Inflammatory macrophage (primary cell): ENCODE measurements at regions not wholly inside any gene's neighbourhood (a gene's known extent, or its start where the extent isn't known, plus 50 kb on each side); places are given as distances from the start of the nearest gene placed in this dataset.

ENCODE experiments used
- DNase-seq, 2 donors: peaks; one replicate each; pipeline ENCODE4 v3.0.0-alpha.2; 2020 to 2022

DNA sequence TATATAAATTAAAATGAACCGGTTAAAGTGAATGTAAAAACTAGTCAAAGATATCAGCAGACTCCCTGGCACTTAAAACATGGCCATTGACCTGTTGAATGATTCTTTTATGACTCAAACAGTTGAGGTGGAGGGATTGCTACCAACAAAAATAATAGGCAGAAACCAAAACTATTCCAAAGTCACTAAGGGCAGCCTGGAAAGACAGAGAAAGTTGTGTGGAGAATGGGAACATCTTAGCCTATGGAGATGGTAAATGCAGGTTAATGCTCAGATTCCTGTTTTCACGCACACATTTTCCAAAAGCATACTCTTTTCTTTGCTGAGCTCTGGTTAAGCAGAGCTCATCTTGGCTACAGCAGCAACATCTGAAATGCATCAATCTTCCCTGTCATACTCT lies 553.5 kb downstream of the HACE1 start:
- DNase-seq: no peak

DNA sequence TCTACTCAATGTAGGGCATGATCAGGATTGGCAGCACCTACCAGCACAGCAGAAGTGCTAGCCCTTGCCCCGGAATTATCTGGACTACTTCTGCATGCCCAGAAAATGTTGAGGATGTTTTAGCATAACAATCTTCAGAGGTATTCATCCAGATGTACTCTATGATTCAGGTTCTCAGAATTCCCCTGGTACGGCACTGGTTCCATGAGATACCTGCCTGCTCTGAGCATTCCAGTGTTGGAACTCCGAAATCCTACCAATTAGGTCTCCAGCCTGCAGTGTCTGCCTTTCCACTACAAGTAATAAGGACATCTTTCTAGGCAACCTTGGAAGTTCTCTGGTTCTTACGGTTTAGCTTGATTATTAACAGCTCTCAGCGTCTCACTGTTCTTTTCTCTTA lies 554.5 kb downstream of the HACE1 start:
- DNase-seq: no peak

DNA sequence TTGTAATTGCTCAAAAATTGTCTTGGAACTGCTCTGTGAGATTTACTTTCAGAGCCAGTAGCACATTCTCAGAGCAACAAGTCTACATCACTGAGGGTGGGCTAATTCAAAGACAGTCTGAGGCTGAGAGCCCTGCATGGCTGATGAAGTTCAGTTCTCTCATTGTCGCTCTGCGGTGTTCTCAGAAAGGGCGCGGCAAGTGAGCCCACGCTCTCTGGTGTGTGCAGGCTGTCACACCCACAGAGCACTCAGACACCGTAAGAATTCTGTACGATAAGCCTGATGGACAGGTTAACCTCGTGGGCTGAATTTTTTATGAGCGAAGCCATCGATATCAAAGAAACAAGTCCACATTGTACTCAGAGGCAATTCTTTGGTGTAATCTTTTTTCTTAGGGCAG lies 557.8 kb downstream of the HACE1 start:
- DNase-seq: no peak

DNA sequence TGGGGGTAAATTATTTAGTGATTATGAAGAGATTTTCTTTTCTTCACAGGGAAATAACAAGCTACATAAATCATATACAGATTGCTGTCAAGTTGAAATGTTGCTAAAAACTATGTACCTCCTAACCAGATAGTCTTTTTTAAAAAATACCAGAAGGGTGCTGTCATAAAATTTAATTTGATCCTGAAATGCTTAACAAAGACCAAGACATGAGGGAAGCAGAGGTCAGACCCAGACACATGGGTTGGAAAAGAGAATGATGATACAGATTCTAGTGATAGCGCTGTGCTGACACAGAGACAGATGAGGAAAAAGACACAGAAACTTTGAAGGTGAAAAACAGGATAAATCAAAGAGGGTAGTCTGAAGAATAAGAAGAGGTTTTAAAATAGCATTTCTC lies 573.1 kb downstream of the HACE1 start:
- DNase-seq: no peak

DNA sequence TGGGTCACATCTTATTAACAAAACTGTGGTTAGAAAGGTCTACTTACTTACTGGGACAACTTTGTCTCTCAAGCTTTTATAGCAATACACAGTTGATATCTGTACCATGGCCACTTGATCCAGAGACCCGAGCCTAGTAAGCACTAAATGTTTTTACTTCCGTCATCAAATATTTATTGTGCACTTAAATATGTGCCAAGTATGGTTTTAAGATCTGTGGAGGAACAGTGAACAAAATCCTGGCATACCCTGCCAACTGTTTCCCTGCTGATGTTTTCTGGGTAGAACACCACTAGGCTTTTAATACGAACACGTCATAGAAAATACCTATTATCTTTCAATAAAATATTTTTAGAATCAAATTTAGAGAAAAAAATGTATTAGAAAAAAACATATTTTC lies 574.8 kb downstream of the HACE1 start:
- no peak for DNase-seq

DNA sequence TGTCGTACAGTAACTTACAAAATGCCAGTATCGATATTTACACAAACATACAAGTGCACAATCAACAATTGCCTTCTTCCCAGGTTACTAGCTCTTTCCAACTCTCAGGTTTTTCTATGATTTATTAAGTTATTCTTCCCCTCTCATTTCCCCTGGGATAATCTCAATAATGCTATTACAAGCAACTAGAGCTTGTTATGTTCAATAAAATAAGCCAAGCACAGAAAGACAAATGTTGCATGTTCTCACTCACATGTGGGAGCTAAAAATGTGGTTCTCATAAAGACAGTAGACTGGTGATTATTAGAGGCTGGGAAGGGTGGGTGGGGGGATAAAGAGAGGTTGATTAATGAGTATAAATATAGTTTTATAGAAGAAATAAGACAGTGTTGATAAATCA lies 577.1 kb downstream of the HACE1 start:
- DNase-seq: no peak

DNA sequence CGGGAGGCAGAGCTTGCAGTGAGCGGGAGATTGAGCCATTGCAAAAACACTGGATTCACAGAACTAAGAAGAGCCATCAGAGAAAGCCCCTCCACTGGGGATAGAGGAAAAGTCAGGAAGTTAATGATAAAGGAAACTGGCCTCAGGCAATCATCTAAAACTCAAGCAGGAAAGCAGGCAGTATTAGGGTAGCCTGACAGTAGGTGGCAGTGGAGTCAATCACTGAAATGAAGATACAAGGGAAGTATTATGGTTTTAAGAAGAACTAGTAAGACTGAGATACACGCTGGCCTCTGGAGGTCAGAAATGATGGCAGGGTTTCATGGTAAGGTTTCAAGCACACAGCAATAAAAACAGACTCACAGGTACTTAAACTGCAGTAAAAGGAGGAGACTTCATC lies 578.3 kb downstream of the HACE1 start:
- DNase-seq: peak; percentile 9 to 15

DNA sequence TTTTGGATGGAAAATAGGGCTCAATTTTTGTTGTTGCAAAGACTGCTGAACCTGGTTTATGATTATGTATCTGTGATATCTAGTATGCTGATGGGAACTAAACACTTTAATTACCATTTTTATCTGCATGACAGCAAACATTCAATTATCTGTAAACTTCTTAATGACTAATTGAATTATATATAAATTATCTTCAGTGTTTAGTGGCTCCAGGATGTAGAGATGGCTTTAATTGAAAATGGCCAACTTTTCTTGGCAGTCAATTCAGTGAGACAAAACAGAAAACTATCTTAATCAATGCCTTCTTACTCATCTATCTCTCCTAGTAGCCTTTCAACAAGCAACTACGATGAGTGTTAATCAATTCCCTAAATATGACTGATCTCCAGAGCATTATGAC lies 591.3 kb downstream of the HACE1 start:
- DNase-seq: no peak

DNA sequence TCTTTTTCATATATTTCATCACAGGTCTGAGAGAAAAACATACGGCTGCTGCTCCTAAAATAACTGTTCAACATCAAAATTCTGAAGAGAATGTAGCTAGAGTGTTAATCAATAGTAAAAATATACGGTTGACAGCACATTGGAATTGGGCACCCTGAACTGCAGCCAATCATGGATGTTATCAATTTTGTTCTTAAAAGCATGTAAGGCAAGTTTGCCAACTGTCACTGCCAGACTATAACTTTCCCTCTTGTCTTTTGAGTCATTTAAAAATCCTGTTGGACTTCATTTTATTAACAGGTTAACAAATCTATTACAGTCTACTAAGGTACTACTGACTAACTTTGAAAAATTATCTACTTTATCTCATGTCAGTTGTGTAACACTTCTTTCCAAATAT lies 592.8 kb downstream of the HACE1 start:
- DNase-seq: no peak

DNA sequence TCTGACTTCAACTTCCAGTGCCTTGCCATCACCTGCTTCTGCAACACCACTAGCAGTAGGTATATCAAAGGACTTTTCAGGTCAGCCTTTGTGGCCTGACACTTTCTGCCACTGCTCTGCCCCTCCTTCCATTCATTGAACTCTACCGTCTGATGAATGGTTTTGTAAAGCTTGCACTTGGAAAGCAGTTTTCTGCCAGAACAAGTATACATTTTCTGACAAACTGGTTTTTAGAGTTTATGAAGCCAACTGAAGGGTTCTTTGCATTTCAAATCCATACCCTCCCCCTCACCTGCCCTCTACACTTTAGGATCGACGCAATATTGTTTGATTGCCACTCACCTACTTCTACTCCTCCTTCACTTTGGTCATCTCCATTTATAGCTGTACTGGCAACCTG lies 603.1 kb downstream of the HACE1 start:
- DNase-seq: no peak

DNA sequence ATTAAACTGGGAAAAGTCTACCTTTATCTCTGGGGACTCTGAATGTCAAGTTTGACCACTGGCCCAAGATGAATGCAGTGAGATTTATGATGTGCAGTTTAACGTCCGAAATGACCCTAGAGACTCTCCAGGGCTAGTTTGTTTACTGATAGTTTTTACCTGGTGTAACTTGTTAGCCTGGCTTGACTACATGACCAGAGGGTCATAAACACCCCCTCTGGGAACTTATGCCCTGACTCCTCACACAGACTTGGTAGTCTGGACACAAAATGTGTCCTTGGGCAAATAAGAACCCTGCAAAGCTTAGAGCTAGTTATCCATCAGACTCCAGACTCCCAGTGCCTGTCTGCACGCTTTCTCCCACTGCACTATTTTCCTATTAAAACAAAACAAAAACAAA lies 606.5 kb downstream of the HACE1 start:
- no peak for DNase-seq

DNA sequence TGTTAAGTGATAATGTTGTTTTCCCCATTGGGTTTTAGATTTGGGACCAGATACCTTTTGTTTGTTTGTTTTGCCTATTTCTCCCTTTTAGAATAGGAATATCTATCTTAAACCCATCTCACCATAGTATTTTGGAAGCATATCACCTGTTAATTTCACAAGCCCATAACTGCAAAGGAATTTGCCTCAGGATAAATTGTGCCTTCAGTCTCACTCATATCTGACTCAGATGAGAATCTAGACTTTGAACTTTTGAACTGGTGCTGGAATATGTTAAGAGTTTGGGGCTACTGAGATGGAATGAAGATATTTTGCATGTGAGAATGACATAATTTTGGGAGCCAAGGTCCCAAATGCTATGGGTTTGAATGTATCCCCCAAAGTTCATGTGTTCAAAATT lies 607.4 kb downstream of the HACE1 start:
- no peak for DNase-seq

DNA sequence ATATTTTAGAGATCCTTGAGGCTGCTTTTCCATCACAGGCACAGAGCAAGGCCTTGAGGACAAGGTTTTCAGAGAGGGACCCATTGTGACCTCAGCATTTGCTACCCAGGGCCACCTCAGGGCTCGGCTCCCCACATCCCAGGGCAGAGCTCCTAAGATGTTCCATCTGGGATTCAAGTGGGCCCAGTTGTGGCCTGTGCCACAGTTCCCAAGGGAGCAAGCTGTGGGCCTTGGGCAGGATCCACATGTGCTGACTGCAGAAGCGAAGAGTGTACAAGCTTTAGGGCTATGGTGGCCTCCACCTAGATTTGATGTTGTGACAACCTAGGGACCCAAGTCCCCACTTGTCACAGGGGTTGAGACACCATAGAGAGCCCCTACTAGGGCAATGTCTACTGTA lies 608.1 kb downstream of the HACE1 start:
- no peak for DNase-seq

DNA sequence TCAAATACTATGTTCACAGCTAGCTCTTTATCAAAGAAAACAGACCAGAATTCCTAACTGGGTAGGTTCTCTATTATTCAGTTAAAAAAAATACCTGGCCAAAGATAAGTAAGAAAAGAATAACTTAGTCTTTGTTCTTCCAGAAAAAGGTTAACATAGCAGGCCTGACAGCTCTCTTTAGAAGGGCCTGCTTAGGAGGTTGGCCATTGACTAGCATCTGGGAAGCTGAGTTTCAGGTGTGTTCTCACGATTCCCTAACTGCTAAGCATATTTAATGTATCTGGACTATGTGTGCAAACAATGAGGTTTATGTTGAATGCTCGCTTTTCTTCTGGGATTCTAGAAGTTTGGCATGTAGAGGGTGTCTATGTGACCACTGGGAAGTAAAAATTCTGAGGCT lies 618.9 kb downstream of the HACE1 start:
- DNase-seq: no peak

DNA sequence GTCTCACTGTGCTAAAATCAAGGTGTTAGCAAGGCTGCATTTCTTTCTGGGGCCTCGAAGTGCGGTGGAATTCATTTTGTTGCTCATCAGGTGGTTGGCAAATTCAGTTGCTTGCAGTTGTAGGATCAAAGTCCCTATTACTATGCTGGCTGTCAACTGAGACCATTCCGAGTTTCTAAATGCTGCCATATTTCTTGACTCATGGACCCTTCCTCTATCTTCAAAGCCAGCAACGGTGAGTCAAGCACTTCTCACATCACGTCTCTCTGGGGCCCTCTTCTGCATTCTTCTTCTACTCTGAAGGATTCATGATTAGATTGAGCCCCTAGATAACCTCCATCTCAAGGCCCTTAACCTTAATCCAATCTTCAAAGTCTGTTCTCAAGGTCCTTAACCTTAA lies 619.7 kb downstream of the HACE1 start:
- no peak for DNase-seq

DNA sequence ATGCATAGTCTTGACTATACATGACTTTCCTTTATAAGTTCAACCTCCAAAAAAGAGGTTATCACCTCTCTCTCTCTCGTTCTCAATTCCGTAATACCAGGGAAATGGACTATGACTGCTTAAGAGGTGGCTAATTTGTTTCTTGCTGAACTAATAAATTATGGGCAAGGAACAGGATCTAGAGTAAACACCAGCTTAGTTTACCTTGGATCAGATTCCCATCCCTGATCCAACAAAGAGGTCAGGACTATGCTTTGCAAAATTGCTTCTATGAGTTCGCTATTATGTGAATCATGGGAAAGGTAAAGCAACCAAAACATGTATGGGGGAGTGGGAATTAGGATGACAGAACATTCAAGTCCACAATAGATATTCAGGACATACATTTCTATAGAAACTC lies 630.7 kb downstream of the HACE1 start:
- no peak for DNase-seq

DNA sequence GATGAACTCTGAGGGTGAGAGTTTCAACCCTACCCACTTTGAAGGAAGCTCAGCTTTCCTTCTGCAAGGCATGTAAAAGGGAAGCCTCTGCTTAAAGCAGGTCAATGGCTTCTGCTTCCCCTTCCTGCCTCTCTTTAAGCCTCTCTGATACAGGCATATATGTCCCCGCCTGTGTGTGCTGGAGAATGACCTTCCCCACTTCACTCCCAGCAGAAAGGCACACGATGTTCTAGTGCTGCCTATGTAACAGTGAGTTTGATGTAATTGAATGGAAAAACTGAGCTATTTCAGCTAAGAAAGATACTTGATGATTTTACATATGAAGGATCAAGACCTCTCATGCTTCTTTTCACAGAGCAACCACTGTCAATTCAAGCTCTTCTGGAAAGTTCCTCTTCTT lies 632.2 kb downstream of the HACE1 start:
- no peak for DNase-seq

DNA sequence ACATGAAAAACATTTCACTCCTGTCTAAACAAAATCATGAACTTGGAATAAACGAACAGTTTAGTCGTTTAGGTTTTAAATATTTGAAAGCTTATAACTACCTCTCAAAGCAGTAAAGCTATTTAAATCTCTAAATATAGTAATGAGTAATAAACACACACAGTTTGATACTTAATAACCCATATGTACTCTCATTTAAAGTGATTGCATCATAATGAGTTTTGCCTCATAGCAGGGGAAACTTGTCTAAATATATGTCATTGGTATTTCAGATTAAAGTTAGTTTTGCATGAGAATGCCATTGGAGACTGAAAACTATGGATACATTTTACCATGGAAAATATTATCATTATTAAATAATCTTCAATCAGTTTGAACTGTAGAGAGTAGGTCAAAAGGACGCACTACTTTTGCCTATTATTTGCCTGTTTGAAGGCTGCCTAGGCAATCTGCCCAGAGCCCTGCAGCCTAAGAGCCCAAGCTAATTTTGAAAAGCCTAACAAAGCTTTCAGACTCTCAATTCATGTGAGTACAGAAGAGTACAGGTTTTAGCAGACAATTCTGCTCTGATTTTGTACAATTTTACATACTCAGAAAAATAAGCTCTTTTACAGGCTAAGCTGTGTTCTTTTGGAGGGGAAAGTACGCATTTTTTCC lies 632.8 kb downstream of the HACE1 start:
- no peak for DNase-seq

DNA sequence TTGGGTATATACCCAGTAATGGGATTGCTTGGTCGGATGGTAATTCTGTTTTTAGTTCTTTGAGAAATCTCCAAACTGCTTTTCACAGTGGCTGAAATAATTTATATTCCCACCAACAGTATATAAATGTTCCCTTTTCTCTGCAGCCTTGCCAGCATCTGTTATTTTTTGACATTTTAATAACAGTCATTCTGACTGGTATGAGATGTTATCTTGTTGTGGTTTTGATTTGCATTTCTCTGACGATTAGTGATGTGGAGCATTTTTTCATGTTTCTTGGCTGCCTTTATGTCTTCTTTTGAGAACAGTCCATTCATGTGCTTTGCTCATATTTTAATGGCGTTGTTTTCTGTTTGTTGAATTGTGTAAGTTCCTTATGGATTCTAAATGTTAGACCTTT lies 641.6 kb downstream of the HACE1 start:
- DNase-seq: no peak

DNA sequence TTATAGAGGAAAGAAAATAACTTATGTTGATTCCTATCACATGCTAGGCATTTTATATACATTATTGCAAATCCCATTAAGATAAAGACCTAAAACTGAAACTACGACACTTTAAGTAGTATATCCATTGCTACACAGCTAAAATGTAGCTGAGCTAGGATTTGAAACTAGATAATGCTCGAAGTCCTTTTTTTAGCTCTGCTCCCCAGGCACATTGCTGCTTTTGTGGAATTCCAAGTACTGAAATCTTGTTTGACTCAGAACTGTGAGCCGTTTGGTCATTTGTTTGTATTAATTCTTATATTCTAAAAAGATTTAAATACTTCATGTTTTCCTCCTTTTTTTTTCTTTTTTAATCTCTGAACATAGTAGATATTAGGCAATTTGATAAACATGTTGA lies 644.8 kb downstream of the HACE1 start:
- DNase-seq: no peak

DNA sequence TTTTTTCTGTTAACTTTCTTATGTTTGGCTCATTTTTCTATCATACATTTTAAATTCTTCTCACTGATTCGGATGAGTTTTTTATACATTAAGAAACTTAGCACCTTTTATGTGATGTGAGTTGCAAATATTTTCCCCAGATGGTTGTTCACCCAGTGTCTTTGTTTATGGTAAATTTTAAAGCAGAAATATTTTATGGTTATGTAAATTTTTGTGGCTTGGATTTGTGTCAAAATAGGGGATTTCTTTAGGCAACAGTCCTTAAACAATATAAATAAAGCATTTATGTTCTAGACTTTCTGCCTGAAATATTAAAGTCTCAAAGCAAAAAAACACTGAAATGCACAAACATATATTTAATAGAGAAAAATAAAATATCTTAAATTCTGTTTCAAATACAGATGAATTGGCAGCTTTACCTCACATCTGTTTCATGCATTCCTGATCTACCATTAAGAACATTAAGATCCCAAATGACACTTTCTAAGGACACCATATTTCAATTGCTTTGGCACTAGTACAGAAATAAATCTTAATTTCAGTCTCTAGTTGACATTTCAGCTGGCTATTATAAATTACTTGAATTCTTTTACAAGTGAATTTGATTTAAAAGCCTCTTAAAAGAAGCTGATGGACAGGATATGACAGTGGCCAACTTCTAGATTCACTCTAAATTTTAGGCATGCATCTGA lies 646.6 kb downstream of the HACE1 start:
- no peak for DNase-seq

DNA sequence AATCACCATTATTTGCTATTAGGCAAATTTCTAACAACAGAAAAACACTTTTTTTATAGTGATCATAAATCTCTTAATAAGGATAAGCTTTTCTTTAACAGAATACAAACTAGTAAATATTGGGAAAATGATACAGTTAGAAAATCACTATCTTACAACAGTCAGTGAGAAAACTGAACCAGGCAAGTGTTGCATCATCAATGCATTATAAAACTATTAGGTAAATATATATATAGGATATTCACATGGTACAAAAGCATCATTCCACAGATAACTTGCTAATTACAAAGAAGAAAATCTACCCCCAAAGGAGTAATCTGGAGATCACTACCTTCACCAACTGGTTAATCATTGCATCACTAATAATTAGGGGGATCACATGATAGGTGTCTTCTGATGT lies 652.1 kb downstream of the HACE1 start:
- DNase-seq: no peak

DNA sequence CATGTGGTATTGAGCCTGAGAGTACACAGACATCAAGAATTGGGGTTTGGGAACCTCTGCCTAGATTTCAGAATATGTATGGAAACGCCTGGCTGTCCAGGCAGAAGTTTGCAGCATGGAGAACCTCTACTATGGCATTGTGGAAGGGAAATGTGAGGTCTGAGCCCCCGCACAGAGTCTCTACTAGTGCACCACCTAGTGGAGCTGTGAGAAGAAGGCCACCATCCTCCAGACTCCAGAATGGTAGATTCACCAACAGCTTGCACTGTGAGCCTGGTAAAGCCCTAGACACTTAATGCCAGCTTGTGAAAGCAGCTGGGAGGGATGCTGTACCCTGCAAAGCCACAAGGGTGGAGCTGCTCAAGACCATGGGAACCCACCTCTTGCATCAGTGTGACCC lies 658.2 kb downstream of the HACE1 start:
- no peak for DNase-seq

DNA sequence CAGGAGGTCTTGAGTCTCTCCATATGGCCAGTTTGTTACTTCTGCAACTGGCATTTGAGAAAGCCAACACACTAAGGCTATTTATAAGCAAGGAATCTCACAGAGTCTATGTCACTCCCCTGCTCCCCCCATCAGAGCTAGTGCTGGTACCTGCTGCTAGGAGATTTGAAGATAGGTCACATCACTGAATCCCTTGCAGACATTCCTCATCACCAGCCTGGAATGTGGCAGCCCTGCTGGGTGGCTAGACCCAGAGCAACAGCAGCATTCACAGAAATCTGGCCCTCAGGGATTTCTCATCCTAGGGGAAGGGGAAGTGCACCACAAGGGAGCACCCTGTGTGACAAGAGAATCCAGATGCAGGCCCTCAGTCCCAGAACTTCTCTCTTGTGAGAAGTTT lies 672.1 kb downstream of the HACE1 start:
- DNase-seq: no peak

DNA sequence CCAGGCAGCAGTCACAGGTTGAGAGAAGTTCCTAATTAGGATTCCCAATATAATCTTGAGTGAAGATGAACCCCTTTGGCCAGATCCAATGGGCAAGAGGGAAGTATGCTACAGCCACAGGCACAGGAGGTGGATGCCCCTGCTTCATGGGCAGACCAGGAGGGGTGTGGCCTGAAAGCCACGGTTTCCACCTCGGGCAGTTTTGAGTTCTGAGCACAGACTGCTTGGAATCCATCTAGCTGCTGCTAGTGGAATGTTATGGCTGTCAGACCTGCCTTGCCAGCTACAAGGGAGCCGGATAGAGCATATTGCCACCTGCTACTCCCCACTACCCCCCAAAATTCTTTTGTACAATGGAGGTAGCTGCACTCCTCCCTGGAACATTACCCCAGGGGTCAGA lies 672.9 kb downstream of the HACE1 start:
- DNase-seq: no peak
